Body of pancreas (tissue), 4 donors: ENCODE measurements at regions not wholly inside any gene's neighbourhood (a gene's known extent, or its start where the extent isn't known, plus 50 kb on each side); places are given as distances from the start of the nearest gene placed in this dataset.

Experiments
- POLR2A ChIP-seq, 3 donors: fragments of 450-650 bp; IDR thresholded peaks; one replicate each; pipeline ENCODE4 v1.6.1; 2016; ENCODE audit warnings: antibody characterized with exemption in 3 of 3, mild to moderate bottlenecking in 2 of 3
- TF ChIP-seq, protein P1 (sequence below), 7 experiments: fragments of 450-650 bp in 4 of 7; fragments of 200-600 bp in 3 of 7; sonication (generic) in 3 of 7; IDR thresholded peaks; one replicate each; pipeline ENCODE4 v1.5.1; 2016 to 2019; ENCODE audit warnings: antibody characterized with exemption in 7 of 7

DNA sequence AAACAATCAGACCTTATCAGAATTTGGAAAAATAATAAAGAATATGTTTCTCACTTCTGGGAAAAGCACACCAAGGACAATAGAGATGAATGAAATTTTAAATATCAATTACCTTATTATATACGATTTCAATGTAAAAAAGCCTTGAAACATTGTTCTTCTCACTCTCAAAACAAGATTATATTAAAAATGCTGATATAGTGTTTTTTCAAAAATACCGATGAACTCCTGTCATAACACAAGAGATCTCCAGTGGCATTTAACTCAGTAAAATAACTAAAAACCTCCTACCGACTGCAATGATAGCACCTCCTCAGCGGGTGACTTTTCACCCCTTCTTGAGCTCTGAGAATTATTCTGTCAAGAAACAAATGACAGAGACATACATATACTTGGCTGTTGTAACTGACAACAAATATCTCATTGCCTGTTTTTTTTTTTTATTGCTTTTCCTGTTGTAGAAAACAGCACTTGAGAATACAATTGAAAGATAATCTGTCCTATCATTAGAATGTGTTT lies 1237.3 kb downstream of the C4orf33 start:
- TF ChIP-seq, protein P1, sequence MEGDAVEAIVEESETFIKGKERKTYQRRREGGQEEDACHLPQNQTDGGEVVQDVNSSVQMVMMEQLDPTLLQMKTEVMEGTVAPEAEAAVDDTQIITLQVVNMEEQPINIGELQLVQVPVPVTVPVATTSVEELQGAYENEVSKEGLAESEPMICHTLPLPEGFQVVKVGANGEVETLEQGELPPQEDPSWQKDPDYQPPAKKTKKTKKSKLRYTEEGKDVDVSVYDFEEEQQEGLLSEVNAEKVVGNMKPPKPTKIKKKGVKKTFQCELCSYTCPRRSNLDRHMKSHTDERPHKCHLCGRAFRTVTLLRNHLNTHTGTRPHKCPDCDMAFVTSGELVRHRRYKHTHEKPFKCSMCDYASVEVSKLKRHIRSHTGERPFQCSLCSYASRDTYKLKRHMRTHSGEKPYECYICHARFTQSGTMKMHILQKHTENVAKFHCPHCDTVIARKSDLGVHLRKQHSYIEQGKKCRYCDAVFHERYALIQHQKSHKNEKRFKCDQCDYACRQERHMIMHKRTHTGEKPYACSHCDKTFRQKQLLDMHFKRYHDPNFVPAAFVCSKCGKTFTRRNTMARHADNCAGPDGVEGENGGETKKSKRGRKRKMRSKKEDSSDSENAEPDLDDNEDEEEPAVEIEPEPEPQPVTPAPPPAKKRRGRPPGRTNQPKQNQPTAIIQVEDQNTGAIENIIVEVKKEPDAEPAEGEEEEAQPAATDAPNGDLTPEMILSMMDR (IDR thresholded peaks at IDR 0.05) = no peak
- no peak for TF ChIP-seq POLR2A (IDR thresholded peaks at IDR 0.05)
